HAP-1 (cell line): ENCODE measurements at regions not wholly inside any gene's neighbourhood (a gene's known extent, or its start where the extent isn't known, plus 50 kb on each side); places are given as distances from the start of the nearest gene placed in this dataset.

Experiments used
- DNase-seq, 2 experiments: peaks; one replicate each; pipeline ENCODE4 v3.0.0-alpha.2; 2016 to 2020; ENCODE audit warnings: low spot score in 2 of 2
- H3K27me3 ChIP-seq: fragments of 250-450 bp; sonication (Bioruptor Pico); 2 replicates; pipeline ENCODE4 v1.5.1; 2020; ENCODE audit warnings: low read depth, mild to moderate bottlenecking, moderate library complexity
- H3K36me3 ChIP-seq: fragments of 250-450 bp; sonication (Bioruptor Pico); replicated peaks from 2 replicates; pipeline ENCODE4 v1.5.1; 2020; ENCODE audit warnings: mild to moderate bottlenecking
- H3K4me1 ChIP-seq: fragments of 250-450 bp; sonication (Bioruptor Pico); 2 replicates; pipeline ENCODE4 v1.5.1; 2020; ENCODE audit warnings: mild to moderate bottlenecking
- H3K4me3 ChIP-seq: fragments of 250-450 bp; sonication (Bioruptor Pico); 2 replicates; pipeline ENCODE4 v1.5.1; 2020; ENCODE audit warnings: mild to moderate bottlenecking, moderate library complexity
- H3K9me3 ChIP-seq: fragments of 250-450 bp; sonication (Bioruptor Pico); 2 replicates; pipeline ENCODE4 v1.5.1; 2020; ENCODE audit warnings: mild to moderate bottlenecking, moderate library complexity
- in situ Hi-C: fragments of 300-500 bp; cut with MboI; formaldehyde crosslinking; loops from 3 replicates; pipeline ENCODE4 v1.14.3; 2020; ENCODE audit warnings: low sequenced_read_pairs, inconsistent platforms, mixed read lengths

- no peaks in the 10 kb centered on the region for H3K4me1 ChIP-seq
- DNase-seq: no peak
- no peak overlapping the region for H3K4me3 ChIP-seq
- no peaks in the 10 kb centered on the region for H3K27me3 ChIP-seq
- no peaks in the 10 kb centered on the region for H3K36me3 ChIP-seq
- in situ Hi-C loops: no loop called here
- H3K9me3 ChIP-seq: no peaks in the 10 kb centered on the region
Measured at GRCh38 chr6:90859056-90859455, 272.2 kb upstream of the MAP3K7 start.

- no peaks in the 10 kb centered on the region for H3K4me1 ChIP-seq
- in situ Hi-C loops: no loop called here
- no peaks in the 10 kb centered on the region for H3K9me3 ChIP-seq
- no peak for DNase-seq
- no peak overlapping the region for H3K4me3 ChIP-seq
- no peaks in the 10 kb centered on the region for H3K36me3 ChIP-seq
- H3K27me3 ChIP-seq: peaks cover 7% of the 10 kb centered on the region
Measured at GRCh38 chr6:90849686-90850085, 262.8 kb upstream of the MAP3K7 start.

- in situ Hi-C loops: no loop called here
- H3K4me1 ChIP-seq: no peaks in the 10 kb centered on the region
- H3K4me3 ChIP-seq: no peak overlapping the region
- H3K27me3 ChIP-seq: peaks cover 7% of the 10 kb centered on the region
- H3K36me3 ChIP-seq: no peaks in the 10 kb centered on the region
- DNase-seq: no peak
- H3K9me3 ChIP-seq: no peaks in the 10 kb centered on the region
Measured at GRCh38 chr6:90846824-90847223, 260.0 kb upstream of the MAP3K7 start.

- in situ Hi-C loops: no loop called here
- no peaks in the 10 kb centered on the region; the same call in 1 of the 2 replicates for H3K27me3 ChIP-seq
- H3K9me3 ChIP-seq: no peaks in the 10 kb centered on the region
- no peak overlapping the region for H3K4me3 ChIP-seq
- no peaks in the 10 kb centered on the region for H3K36me3 ChIP-seq
- DNase-seq: no peak
- H3K4me1 ChIP-seq: no peaks in the 10 kb centered on the region
Measured at GRCh38 chr6:90835596-90836212, 248.8 kb upstream of the MAP3K7 start.

- H3K27me3 ChIP-seq: no peaks in the 10 kb centered on the region
- peak; percentile 18 to 74 for DNase-seq
- H3K9me3 ChIP-seq: no peaks in the 10 kb centered on the region
- peaks cover 2% of the 10 kb centered on the region; the same call in 1 of the 2 replicates for H3K4me1 ChIP-seq
- H3K4me3 ChIP-seq: no peak overlapping the region
- in situ Hi-C loops: no loop called here
- no peaks in the 10 kb centered on the region for H3K36me3 ChIP-seq
Measured at GRCh38 chr6:90829311-90829710, 242.4 kb upstream of the MAP3K7 start.

GRCh38 chr6:90820436-90820835 lies 233.6 kb upstream of the MAP3K7 start:
- no peaks in the 10 kb centered on the region for H3K27me3 ChIP-seq
- H3K9me3 ChIP-seq: no peaks in the 10 kb centered on the region
- H3K36me3 ChIP-seq: no peaks in the 10 kb centered on the region
- no peak for DNase-seq
- no peaks in the 10 kb centered on the region for H3K4me1 ChIP-seq
- in situ Hi-C loops: no loop called here
- H3K4me3 ChIP-seq: no peak overlapping the region

- in situ Hi-C loops: no loop called here
- no peak for DNase-seq
- no peaks in the 10 kb centered on the region for H3K4me1 ChIP-seq
- no peaks in the 10 kb centered on the region for H3K9me3 ChIP-seq
- H3K4me3 ChIP-seq: no peak overlapping the region
- no peaks in the 10 kb centered on the region for H3K36me3 ChIP-seq
- no peaks in the 10 kb centered on the region for H3K27me3 ChIP-seq
Measured at GRCh38 chr6:90819483-90819882, 232.6 kb upstream of the MAP3K7 start.

- Histone ChIP-seq H3K9me3 (no peaks in the 10 kb centered on the region), H3K4me1 (no peaks in the 10 kb centered on the region), H3K4me3 (no peak overlapping the region), H3K36me3 (no peaks in the 10 kb centered on the region), H3K27me3 (no peaks in the 10 kb centered on the region)
- no peak for DNase-seq
- in situ Hi-C loops: no loop called here
Measured at GRCh38 chr6:90818163-90818562, 231.3 kb upstream of the MAP3K7 start.

- H3K36me3 ChIP-seq: no peaks in the 10 kb centered on the region
- no peak for DNase-seq
- in situ Hi-C loops: no loop called here
Measured at GRCh38 chr6:90816764-90817163, 229.9 kb upstream of the MAP3K7 start.

GRCh38 chr6:90811596-90812226 lies 224.8 kb upstream of the MAP3K7 start:
- in situ Hi-C loops: no loop called here
- DNase-seq: no peak
- Histone ChIP-seq H3K27me3 (no peaks in the 10 kb centered on the region), H3K9me3 (no peaks in the 10 kb centered on the region), H3K4me1 (no peaks in the 10 kb centered on the region), H3K4me3 (no peak overlapping the region), H3K36me3 (no peaks in the 10 kb centered on the region)

More at GRCh38 chr6:90816764-90817163, 229.9 kb upstream of the MAP3K7 start:
- Histone ChIP-seq H3K4me1 (no peaks in the 10 kb centered on the region), H3K4me3 (no peak overlapping the region), H3K27me3 (no peaks in the 10 kb centered on the region), H3K9me3 (no peaks in the 10 kb centered on the region)

- in situ Hi-C loops: no loop called here
- no peaks in the 10 kb centered on the region for H3K4me1 ChIP-seq
- H3K9me3 ChIP-seq: no peaks in the 10 kb centered on the region
- no peak for DNase-seq
- peaks cover 6% of the 10 kb centered on the region; the same call in 1 of the 2 replicates for H3K27me3 ChIP-seq
- no peaks in the 10 kb centered on the region for H3K36me3 ChIP-seq
- no peak overlapping the region for H3K4me3 ChIP-seq
Measured at GRCh38 chr6:90809035-90809434, 222.2 kb upstream of the MAP3K7 start.

- no peaks in the 10 kb centered on the region for H3K36me3 ChIP-seq
- no peak for DNase-seq
- H3K9me3 ChIP-seq: no peaks in the 10 kb centered on the region
- no peaks in the 10 kb centered on the region for H3K4me1 ChIP-seq
- H3K27me3 ChIP-seq: peaks cover 13% of the 10 kb centered on the region
- H3K4me3 ChIP-seq: no peak overlapping the region
- in situ Hi-C loops: no loop called here
Measured at GRCh38 chr6:90807791-90808701, 221.2 kb upstream of the MAP3K7 start.

GRCh38 chr6:90805619-90806155 lies 218.8 kb upstream of the MAP3K7 start:
- no peaks in the 10 kb centered on the region for H3K9me3 ChIP-seq
- no peak overlapping the region for H3K4me3 ChIP-seq
- H3K27me3 ChIP-seq: peaks cover 24% of the 10 kb centered on the region
- no peaks in the 10 kb centered on the region for H3K36me3 ChIP-seq
- H3K4me1 ChIP-seq: no peaks in the 10 kb centered on the region
- DNase-seq: no peak
- in situ Hi-C loops: no loop called here

GRCh38 chr6:90803956-90804355 lies 217.1 kb upstream of the MAP3K7 start:
- in situ Hi-C loops: no loop called here
- H3K36me3 ChIP-seq: no peaks in the 10 kb centered on the region

More at GRCh38 chr6:90803956-90804355, 217.1 kb upstream of the MAP3K7 start:
- no peaks in the 10 kb centered on the region for H3K9me3 ChIP-seq
- no peak overlapping the region for H3K4me3 ChIP-seq
- no peaks in the 10 kb centered on the region for H3K4me1 ChIP-seq
- H3K27me3 ChIP-seq: peaks cover 24% of the 10 kb centered on the region
- DNase-seq: no peak
